ENCODE measurements at regions not wholly inside any gene's neighbourhood (a gene's known extent, or its start where the extent isn't known, plus 50 kb on each side); places are given as distances from the start of the nearest gene placed in this dataset.
A peak's percentile ranks its signal among the peaks of the same experiment; 100 is the strongest.

GRCh38 chr13:64083811-64084210 lies 2668.2 kb upstream of the PCDH20 start:
- no peak for DNase-seq

DNA sequence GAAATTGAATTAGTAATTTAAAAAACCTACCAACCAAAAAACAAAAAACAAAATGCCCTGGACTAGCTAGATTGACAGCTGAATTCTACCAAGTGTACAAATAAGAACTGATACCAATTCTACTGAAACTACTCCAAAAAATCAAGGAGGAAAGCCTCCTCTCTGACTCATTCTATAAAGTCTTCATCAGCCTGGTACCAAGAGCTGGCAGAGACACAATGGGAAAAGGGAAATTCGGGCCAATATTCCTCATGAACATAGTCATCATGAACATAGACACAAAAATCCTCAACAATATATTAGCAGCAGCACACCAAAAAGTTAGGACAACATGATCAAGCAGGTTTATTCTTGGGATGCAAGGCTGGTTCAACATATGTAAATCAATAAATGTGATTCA lies 2667.7 kb upstream of the PCDH20 start:
- no peak for DNase-seq

- peak; percentile 77 for DNase-seq
Measured at GRCh38 chr13:64078480-64078936, 2662.9 kb upstream of the PCDH20 start.

- peak; percentile 99 for DNase-seq
Measured at GRCh38 chr13:64078025-64078424, 2662.4 kb upstream of the PCDH20 start.

DNA sequence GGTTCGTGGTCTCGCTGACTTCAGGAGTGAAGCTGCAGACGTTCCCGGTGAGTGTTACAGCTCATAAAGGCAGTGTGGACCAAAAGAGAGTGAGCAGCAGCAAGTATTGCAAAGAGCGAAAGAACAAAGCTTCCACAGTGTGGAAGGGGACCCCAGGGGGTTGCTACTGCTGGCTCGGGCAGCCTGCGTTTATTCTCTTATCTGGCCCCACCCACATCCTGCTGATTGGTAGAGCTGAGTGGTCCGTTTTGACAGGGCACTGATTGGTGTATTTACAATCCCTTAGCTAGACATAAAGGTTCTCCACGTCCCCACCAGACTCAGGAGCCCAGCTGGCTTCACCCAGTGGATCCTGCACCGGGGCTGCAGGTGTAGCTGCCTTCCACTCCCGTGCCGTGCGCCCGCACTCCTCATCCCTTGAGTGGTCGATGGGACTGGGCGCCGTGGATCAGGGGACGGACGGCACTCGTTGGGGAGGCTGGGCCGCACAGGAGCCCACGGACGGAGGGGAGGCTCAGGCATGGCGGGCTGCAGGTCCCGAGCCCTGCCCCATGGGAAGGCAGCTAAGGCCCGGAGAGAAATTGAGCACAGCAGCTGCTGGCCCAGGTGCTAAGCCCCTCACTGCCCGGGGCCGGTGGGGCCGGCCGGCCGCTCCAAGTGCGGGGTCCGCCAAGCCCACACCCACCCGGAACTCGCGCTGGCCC lies 2661.6 kb upstream of the PCDH20 start:
- peak; percentile 71 for DNase-seq

DNA sequence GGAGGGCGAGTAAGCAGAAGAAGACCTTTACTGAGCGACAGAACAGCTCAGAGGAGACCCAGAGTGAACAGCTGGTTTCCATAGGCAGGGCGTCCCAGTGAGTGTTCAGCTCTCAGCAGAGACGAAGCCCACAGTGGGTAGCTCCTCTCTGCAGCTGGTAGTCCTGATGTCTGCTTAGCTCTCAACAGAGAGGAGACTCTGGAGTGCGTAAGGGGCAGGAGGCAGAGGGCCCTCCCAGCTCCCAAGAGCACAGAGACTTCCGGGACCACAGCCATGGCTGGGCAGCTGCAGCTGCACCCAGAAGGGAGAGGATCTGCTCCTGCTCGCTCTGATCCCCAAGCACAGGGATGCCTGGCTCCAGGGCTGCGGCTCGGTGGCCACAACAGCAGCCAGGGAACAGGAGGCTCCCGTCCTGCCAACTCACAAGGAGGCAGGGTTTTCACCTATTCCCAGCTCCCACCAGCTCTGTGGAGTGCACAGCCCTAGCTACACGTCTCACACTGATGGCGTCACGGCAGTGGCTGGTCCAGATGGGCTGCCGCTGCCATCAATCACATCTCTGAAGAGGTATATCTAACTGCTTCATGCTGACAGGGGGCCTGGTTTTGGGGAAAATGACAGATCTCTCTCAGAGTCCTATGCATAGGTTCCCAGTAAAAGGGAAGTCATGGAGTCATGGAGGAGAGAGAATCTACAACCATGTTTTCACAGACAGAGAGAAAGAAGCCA lies 2660.1 kb upstream of the PCDH20 start:
- peak; percentile 96 for DNase-seq

DNA sequence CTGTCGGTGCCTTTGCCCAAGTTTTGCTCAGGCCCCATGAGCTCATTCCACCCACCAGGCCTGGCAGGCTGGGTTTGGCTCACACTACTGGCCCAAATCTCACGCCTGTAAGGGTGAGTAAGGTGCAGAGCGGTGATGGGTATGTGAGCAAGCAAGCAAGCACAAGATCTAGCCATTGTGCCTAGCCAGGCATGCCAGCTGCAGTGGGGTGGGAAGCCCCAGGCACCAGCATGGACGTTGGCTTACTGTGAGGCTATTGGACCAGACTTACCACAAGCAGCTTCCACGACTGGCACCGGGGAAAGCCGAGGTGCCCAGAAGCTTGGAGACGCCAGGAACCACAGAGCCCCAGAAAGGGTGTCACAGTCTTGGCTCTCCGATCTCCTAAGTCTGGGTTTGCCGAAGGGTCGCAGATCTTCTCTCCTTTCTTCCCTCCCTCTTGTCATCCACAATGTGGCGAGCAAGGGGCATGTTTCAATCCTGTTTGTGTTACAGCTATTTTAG lies 2659.4 kb upstream of the PCDH20 start:
- peak; percentile 36 for DNase-seq

DNA sequence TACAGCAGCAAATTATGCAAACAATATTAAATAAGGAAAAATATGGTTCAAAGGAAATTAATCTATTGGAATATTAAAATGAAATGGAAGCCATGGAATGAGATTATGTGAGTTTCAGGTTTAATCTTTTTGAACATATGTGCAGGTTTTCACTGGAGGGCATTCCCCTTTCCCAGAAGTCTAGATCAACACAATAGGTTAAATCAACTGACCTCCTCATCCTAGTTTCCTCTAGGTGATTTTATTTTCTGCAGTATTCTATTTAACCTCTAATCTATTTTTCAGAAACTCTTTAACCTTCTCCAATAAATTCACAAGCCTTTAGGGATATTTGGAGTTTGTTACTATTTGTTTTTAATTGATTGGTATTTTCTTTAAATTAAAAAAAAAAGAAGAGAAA lies 2657.6 kb upstream of the PCDH20 start:
- DNase-seq: no peak

- no peak for DNase-seq
Measured at GRCh38 chr13:64071352-64071751, 2655.7 kb upstream of the PCDH20 start.

GRCh38 chr13:64069892-64070291 lies 2654.2 kb upstream of the PCDH20 start:
- no peak for DNase-seq

GRCh38 chr13:64066711-64067110 lies 2651.1 kb upstream of the PCDH20 start:
- no peak for DNase-seq

GRCh38 chr13:64061649-64062048 lies 2646.0 kb upstream of the PCDH20 start:
- no peak for DNase-seq

DNA sequence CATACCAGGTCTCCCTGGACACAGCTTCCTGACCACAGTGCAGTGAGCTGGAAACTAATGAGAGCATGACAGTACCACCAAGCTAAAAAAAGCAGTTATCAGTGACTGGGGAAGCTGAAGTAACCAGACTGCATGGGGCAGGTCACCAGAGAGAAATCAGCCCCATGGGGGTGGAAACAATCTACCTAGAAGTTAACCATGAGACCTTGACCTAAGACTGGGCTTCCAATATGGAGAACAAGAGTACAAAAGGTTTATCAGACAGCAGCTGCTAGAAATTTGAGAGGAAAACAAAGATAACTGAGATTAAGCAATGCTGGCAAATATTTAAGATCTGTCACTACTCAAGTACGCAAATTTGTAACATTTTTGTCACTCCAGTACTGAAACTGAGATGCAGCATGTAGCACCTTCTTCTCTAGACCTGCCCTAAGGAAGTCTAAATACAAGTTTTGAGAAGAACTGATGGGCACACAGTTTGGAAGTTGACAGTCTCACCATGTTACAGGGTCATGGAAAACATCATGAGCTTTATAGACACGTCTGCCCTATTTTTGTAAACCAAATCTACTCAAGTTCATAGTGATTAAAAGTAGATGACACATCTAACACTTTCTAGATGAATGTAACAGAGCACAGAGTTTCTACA lies 2641.8 kb upstream of the PCDH20 start:
- DNase-seq: no peak

DNA sequence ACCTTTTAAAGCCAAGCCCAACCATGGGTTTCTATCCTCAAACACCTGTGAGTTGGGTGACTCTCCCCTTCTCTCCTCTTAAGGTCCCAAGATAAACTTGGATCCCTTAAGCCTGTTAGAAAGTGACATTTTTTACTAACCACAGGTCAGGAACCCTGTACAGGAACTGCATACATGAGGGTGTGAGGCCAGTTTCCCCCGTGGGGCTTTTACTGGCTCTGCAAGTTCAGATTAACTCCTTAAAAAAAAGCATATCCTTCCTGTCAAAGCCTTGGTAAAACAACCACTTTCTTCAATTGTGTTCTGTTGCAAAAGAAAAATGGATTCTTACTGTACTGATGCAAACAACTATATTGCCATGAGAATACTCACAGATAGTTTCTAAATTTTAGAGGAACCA lies 2638.7 kb upstream of the PCDH20 start:
- DNase-seq: no peak

GRCh38 chr13:64052521-64052920 lies 2636.9 kb upstream of the PCDH20 start:
- DNase-seq: no peak

- no peak for DNase-seq
Measured at GRCh38 chr13:64051278-64051677, 2635.6 kb upstream of the PCDH20 start.

GRCh38 chr13:64041296-64041695 lies 2625.6 kb upstream of the PCDH20 start:
- DNase-seq: no peak

GRCh38 chr13:64033921-64034320 lies 2618.3 kb upstream of the PCDH20 start:
- DNase-seq: no peak

DNA sequence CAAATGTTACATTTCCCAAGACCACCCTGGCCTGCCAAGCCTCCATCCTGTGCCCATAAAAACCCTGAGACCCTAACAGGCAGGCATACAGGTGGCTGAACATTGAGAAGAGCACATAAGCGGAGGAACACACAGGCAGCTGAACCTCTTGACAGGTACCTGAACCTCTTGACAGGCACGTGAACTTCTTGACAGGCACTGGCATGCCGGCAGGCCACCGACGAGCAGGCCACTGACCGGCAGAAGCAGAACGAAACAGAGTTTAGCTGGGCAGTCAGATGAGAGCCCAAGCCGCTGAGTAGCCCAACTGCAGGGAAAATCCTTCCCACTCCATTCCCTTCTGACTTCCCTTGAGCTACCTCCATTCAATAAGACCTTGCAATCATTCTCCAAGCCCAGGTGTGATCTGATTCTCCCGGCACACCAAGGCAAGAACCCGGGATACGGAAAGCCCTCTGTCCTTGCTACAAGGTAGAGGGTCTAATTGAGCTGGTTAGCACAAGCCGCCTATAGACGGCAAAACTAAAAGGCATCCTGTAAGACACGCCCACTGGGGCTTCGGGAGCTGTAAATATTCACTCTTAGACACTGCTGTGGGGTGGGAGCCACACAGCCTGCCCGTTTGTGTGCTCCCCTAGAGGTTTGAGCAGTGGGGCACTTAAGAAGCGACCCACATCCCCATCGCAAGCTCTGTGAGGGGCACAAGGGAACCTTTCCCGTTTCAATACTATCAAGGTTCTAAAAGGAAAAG lies 2613.9 kb upstream of the PCDH20 start:
- DNase-seq: no peak

DNA sequence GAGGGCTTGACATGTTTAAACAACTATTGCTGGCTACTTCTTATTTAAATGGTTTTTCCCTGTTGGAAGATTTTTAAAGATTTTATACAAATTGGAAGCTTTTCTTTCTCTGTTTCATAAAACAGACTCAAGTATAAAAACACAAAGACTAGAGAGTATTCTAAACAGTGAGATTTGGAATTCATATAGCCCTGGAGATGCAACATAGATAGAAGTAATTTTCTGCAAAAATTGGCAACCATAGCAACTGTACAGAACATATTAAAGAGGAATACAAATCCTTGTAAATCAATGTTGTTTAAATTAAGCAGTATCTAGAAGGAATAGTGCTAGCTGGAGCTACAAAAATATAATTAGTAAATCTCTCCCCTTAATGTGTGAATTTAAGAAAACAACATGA lies 2612.9 kb upstream of the PCDH20 start:
- no peak for DNase-seq

DNA sequence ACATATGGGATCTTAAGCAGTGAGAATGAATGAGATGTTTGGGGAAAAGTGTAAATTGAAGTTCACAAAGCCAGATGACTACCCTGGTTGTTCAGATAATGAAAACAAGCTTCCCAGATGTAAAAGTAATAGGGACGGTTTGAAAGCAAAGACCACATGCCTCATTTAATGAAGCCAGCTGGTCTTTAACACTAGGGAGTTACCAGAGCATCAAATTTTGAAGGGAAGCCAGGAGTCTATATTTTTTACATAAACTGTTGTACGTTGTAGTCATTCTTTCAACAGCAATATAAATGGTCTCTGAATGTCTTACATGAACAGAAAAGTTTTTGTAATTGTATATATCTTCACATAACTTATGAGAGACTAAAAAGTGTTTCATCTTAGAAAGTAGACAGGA lies 2604.5 kb upstream of the PCDH20 start:
- no peak for DNase-seq

DNA sequence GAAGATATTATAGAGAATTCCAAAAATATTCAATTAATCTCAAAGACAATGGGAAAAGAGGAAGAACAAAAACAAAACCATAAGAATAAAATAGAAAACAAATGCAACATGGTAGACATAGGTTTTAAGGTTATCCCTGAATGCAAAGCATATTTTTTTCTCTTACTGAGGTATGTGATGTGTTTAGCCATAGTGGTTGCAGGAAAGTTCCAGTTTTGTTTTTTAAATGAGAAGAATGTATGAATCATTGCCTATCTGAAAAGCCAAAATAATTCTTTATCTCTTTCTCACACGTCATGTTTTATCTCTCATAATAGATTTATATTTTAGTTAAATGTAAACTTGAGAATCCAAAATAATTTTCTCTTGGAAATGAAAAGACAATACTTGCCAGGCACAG lies 2591.7 kb upstream of the PCDH20 start:
- DNase-seq: no peak

GRCh38 chr13:64000321-64000720 lies 2584.7 kb upstream of the PCDH20 start:
- DNase-seq: no peak
